ENCODE measurements at regions not wholly inside any gene's neighbourhood (a gene's known extent, or its start where the extent isn't known, plus 50 kb on each side); places are given as distances from the start of the nearest gene placed in this dataset.

GRCh38 chr5:100479079-100479688 lies 56.0 kb upstream of the FAM174A start:
- DNase-seq (ENCODE audit: low spot score): no peak

DNA sequence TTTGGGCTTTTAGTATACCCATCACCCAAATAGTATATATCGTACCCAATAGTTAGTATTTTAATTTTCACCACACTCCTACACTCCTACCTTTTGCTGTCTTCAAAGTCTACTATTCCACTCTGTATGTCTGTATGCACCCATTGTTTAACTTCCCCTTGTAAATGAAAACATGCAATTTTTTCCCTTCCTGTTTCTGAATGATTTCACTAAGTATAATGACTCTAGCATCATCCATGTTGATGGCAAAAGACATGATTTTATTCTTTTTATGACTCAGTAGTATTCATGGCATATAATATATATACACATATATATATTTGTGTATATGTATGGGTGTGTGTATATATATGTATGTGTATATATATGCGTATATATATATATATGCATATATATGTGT lies 63.1 kb upstream of the FAM174A start:
- no peak for DNase-seq (ENCODE audit: low spot score)

GRCh38 chr5:100469767-100470166 lies 65.4 kb upstream of the FAM174A start:
- no peak for DNase-seq (ENCODE audit: low spot score)

DNA sequence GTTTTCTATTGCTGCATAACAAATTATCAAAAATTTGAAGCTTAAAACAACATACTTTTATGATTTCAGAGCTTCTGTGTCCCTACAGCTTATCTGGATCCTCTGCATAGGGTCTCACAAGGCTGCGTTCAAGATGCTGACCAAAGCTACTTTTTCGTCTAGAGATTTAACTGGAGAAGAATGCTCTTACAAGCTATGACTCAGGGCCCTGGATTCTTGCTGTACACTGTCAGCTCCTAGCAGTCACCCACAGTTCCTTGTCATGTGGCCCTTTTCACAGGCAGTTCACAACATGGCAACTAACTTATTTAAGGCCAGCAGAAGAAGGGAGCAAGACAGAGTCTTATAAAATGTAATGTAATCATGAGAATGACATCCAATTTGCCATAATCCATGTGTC lies 70.8 kb upstream of the FAM174A start:
- DNase-seq (ENCODE audit: low spot score): no peak

GRCh38 chr5:100456615-100457014 lies 78.6 kb upstream of the FAM174A start:
- no peak for DNase-seq (ENCODE audit: low spot score)

- no peak for DNase-seq (ENCODE audit: low spot score)
Observed at GRCh38 chr5:100452126-100452525, 83.0 kb upstream of the FAM174A start.

GRCh38 chr5:100448111-100448528 lies 87.1 kb upstream of the FAM174A start:
- DNase-seq (ENCODE audit: low spot score): no peak

GRCh38 chr5:100446879-100447430 lies 88.2 kb upstream of the FAM174A start:
- DNase-seq (ENCODE audit: low spot score): no peak

GRCh38 chr5:100444961-100445360 lies 90.2 kb upstream of the FAM174A start:
- no peak for DNase-seq (ENCODE audit: low spot score)

DNA sequence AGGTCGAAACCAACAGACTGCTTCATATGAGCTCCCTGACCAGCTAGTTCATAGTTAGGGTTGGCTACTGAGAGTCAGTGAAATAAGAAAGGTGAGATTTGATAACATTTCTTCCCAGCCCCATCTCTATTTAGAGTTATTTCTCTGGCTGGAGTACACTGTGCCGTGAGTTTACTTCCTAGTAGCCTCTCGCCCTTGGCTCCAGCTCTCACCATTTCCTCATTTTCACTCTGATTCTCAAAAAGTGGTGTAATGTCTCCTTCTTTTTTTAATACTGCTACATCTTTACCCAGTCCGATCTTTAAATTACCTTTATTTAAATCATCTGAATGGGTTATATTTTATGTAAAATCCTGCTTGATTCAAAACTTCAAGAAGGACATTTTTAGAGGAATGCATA lies 100.4 kb upstream of the FAM174A start:
- DNase-seq (ENCODE audit: low spot score): no peak

DNA sequence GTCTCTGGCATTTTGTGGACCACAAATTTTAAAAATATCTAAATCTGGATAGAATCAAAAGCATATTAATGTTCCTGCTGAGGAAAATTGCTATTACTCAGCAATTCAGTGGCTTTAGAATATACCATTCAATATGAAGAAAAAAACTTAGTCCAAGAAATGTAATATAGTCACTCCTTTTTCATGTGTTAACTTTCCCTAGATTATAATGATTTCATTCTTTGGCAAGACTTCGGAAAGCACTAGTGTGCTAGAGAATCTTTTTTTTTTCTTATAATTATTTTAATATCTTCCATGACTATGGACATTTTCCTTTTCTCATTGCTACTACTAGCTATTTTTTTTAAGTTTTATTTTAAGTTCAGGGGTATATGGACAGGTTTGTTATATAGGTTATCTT lies 102.4 kb upstream of the FAM174A start:
- DNase-seq (ENCODE audit: low spot score): no peak

DNA sequence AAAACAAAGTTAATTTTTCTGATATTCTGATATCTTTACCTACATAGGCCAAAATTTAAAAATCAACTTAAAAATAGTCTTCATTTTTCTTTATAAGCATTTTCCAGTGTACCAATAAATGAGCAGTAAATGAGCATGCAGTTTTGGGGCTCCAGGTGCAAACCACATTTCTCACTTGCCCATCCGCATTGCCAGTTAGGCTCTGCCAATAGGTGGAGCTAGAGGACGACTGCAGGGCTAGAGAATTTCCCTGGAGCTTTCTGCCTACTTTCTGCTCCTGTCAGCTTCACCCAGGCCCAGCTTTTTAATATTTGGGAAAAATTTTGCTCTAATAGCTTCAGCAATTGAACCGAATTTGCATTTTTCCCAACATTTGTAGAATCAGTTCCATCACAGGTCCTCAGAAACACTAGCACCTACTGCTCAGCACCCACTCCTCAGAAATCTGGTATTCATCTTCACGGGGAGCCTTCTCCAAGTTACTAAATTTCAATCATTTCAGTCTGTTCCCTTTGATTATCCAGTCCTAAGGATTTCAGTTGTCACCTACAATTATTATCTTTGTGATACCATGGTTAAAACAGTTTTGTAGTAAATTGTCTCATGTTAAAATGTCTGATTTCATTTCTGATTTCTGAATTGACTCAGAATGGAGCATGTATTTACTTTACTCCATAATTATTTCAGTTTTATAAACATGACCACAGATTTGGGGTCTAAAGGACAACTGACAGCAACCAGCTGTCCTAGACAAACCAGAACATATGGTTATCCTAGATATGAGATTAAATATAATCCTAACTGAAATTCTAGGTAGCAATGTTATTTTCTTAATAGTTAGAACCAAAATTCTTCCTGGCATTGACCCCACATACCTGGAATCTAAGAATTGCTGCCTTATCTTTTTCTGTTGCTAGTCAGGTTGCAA lies 104.6 kb upstream of the FAM174A start:
- DNase-seq (ENCODE audit: low spot score): no peak

- no peak for DNase-seq (ENCODE audit: low spot score)
Observed at GRCh38 chr5:100424787-100425186, 110.4 kb upstream of the FAM174A start.

DNA sequence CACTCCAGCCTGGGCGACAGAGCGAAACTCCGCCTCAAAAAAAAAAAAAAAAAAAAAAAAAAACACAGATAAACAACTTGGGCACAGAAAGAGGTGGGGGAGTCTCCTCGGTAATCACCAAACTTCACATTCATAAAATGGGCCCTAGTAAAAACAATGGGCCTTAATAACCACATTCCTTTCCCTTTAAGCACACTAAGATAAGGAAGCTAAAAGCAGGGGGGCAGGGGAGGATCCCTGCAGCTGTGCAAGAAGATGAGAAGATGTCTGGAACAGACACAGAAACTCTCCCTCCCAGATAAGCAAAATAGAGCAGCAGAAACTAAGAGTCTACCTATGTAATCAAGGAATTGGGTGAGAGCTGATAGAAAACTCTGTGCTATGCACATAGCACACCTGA lies 111.2 kb upstream of the FAM174A start:
- no peak for DNase-seq (ENCODE audit: low spot score)

GRCh38 chr5:100423330-100423729 lies 111.8 kb upstream of the FAM174A start:
- DNase-seq (ENCODE audit: low spot score): no peak

DNA sequence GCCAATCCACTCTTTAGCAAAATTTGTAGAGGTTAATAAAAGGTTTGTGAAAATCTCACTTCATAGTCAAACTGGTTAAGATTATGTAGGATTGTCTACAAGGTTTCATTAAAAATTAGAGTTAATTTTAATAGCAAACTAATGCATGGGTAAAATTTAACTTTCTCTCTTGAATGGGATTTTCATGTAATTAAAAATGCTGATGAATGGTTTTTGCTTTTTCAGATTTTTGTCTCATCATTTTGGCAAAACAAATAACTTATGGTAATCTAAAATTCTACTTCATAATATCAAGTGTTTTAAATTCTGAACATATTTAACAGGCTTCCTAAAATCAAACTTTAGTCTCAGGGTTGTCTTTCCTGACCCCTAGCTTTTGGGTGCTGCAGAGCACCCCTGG lies 113.8 kb upstream of the FAM174A start:
- no peak for DNase-seq (ENCODE audit: low spot score)

- DNase-seq (ENCODE audit: low spot score): no peak
Observed at GRCh38 chr5:100418231-100418630, 116.9 kb upstream of the FAM174A start.

DNA sequence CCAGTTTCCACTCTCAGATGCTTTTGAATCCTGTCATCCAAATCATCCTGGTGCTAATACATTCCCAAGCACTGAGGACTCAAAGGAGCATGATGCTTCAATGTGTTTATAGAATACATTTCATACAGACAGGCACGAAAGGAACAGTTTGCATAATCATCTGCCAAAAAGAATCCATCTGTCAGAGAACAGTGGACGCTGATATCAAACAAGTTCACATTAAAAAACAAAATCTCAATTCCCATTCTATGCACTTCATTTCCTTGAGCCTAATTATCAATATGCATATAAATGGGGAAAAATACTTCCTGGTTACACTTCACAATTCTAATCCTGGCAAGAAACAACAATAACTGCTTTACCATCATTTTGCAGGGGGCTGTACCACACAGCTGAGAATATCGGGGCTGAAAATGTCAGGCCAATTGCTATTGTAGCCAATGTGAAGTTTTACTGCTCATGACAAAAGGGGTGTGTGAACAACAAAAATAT lies 125.5 kb upstream of the FAM174A start:
- no peak for DNase-seq (ENCODE audit: low spot score)

- no peak for DNase-seq (ENCODE audit: low spot score)
Observed at GRCh38 chr5:100407053-100407452, 128.1 kb upstream of the FAM174A start.

DNA sequence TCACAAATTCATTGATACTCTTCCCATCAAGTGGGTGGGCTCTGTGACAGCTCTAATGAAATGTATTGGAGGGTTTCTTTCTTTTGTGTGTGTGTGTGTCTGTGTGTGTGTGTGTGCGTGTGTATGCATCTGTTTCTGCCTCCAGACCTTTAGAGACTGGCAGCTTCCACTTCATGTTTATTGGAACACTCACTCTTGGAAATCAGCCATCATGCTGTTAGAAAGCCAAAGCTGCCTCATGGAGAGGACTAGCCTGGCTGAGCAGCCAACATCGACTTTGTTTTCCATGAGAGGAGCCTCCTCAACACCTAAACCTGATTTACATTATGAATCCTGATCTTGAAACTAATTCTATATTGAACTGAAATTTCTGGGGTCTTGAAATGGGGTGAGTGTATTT lies 128.5 kb upstream of the FAM174A start:
- no peak for DNase-seq (ENCODE audit: low spot score)

DNA sequence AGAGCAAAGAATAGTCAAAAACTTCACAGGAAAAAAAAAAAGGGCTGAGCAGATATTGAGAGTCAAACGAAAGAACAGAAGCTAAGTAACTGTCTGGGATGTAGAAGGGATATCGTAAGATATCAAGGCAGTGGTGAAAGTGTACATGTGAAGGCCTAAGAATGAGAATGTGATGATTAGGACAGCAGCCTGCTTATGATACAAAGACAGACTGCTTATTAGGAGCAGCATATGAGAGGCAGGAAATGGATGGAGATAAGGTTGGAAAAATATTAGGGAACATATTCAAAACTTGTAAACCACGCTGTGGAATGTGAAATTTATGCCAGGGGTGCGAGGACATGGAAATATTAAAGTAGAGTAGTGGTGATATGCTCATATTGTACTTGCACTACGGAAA lies 133.1 kb upstream of the FAM174A start:
- DNase-seq (ENCODE audit: low spot score): no peak

GRCh38 chr5:100401149-100401548 lies 134.0 kb upstream of the FAM174A start:
- DNase-seq (ENCODE audit: low spot score): no peak
